ENCODE measurements at regions not wholly inside any gene's neighbourhood (a gene's known extent, or its start where the extent isn't known, plus 50 kb on each side); places are given as distances from the start of the nearest gene placed in this dataset.

- no peak for DNase-seq (ENCODE audit: low spot score)
Observed at GRCh38 chr11:71201936-71202597, 50.3 kb downstream of the SHANK2 start.

GRCh38 chr11:71201231-71201630, 51.1 kb downstream of the SHANK2 start:
- no peak for DNase-seq (ENCODE audit: low spot score)

- DNase-seq (ENCODE audit: low spot score): no peak
Observed at GRCh38 chr11:71200761-71201160, 51.6 kb downstream of the SHANK2 start.

GRCh38 chr11:71200172-71200716, 52.1 kb downstream of the SHANK2 start:
- DNase-seq (ENCODE audit: low spot score): no peak

- DNase-seq (ENCODE audit: low spot score): no peak
Observed at GRCh38 chr11:71199226-71199820, 53.1 kb downstream of the SHANK2 start.

GRCh38 chr11:71198823-71199165, 53.6 kb downstream of the SHANK2 start:
- no peak for DNase-seq (ENCODE audit: low spot score)

GRCh38 chr11:71198141-71198822, 54.1 kb downstream of the SHANK2 start:
- DNase-seq (ENCODE audit: low spot score): no peak

- DNase-seq (ENCODE audit: low spot score): no peak
Observed at GRCh38 chr11:71197096-71197495, 55.3 kb downstream of the SHANK2 start.

- no peak for DNase-seq (ENCODE audit: low spot score)
Observed at GRCh38 chr11:71194710-71195109, 57.7 kb downstream of the SHANK2 start.

- DNase-seq (ENCODE audit: low spot score): no peak
Observed at GRCh38 chr11:71193431-71193830, 58.9 kb downstream of the SHANK2 start.

- no peak for DNase-seq (ENCODE audit: low spot score)
Observed at GRCh38 chr11:71192629-71193028, 59.7 kb downstream of the SHANK2 start.

GRCh38 chr11:71191201-71191600, 61.2 kb downstream of the SHANK2 start:
- DNase-seq (ENCODE audit: low spot score): no peak

GRCh38 chr11:71190551-71190950, 61.8 kb downstream of the SHANK2 start:
- no peak for DNase-seq (ENCODE audit: low spot score)

GRCh38 chr11:71189768-71190315, 62.5 kb downstream of the SHANK2 start:
- no peak for DNase-seq (ENCODE audit: low spot score)

GRCh38 chr11:71188886-71189767, 63.2 kb downstream of the SHANK2 start:
- no peak for DNase-seq (ENCODE audit: low spot score)

GRCh38 chr11:71188073-71188472, 64.3 kb downstream of the SHANK2 start:
- DNase-seq (ENCODE audit: low spot score): no peak

- no peak for DNase-seq (ENCODE audit: low spot score)
Observed at GRCh38 chr11:71186806-71187205, 65.6 kb downstream of the SHANK2 start.

- DNase-seq (ENCODE audit: low spot score): no peak
Observed at GRCh38 chr11:71185411-71185810, 67.0 kb downstream of the SHANK2 start.

- DNase-seq (ENCODE audit: low spot score): no peak
Observed at GRCh38 chr11:71184421-71185210, 67.8 kb downstream of the SHANK2 start.

GRCh38 chr11:71183878-71184277, 68.5 kb downstream of the SHANK2 start:
- no peak for DNase-seq (ENCODE audit: low spot score)

All from hepatic stellate cell (primary cell).